ENCODE measurements at regions not wholly inside any gene's neighbourhood (a gene's known extent, or its start where the extent isn't known, plus 50 kb on each side); places are given as distances from the start of the nearest gene placed in this dataset.

GRCh38 chr9:90408659-90409058 lies 234.0 kb downstream of the DIRAS2 start:
- TF ChIP-seq GATA2 (IDR thresholded peaks at IDR 0.05; ENCODE audit: low read depth, low read length): no peak
- no peak for TF ChIP-seq GATA3 (IDR thresholded peaks at IDR 0.05; ENCODE audit: low read depth, low read length)

Data from SH-SY5Y (cell line).